Frontal cortex (tissue), 3 donors: ENCODE measurements at regions not wholly inside any gene's neighbourhood (a gene's known extent, or its start where the extent isn't known, plus 50 kb on each side); places are given as distances from the start of the nearest gene placed in this dataset.
A peak's percentile ranks its signal among the peaks of the same experiment; 100 is the strongest.
"Not testable (repeated sequence)": the region's sequence is repeated elsewhere in the genome, so short reads cannot be mapped to it uniquely, and the experiment has no call there.

Source experiments
- DNase-seq, 2 donors: peaks; one replicate each; pipeline ENCODE4 v3.0.0; 2012; ENCODE audit warnings: low spot score in 2 of 2
- FAIRE-seq: peaks from 2 replicates; lab custom pipeline; 2012; peaks lifted over from hg19 to GRCh38; lab: Jason Lieb, UNC
- donor health status: control.
- donor health status: control.
- donor health status: control.

DNA sequence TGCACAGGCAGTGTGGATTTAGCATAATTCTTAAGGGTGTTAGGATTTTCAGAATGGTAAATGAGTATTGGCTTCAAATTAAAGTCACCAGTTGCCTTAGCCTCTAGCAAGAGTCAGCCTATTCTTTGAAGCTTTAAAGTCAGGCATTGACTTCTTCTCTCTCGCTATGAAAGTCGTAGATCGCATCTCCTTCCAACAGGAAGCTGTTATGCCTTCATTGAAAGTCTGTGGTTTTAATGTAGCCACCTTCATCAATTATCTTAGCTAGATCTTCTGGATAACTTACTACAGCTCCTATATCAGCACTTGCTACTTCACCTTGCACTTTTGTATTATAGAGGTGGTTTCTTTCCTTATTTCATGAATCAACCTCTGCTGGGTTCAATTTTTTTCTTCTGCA is 320.2 kb downstream of the PTPRC start:
- FAIRE-seq (no peak), DNase-seq (no peak)

DNA sequence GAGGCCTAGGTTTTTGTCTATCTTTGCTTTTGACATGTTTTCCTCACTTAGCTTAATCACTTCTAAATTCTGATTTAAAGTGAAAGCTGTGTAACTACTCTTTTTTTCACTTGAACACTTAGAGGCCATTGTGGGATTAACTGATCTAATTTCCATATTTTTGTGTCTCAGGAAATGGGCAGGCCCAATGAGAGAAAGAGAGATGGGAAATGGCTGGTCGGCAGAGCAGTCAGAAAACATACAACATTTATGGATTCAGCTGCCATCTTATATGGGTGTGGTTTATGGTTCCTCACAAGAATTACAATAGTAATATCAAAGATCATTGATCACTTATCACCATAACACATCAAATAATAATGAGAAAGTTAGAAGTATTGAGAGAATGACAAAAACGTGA is 320.8 kb downstream of the PTPRC start:
- no peak for FAIRE-seq
- no peak for DNase-seq

DNA sequence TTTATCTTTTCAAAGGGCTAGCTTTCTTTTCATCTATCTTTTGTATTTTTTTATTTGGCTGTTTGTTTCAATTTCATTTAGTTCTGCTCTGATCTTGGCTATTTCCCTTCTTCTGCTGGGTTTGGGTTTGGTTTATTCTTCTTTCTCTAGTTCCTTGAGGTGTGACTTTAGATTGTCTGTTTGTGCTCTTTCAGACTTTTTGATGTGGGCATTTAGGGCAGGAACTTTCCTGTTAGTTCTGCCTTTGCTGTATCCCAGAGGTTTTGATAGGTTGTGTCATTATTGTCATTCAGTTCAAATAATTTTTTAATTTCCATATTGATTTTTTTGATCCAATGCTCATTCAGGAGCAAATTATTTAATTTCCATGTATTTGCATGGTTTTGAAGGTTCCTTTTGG is 325.0 kb downstream of the PTPRC start:
- FAIRE-seq, result not testable (repeated sequence)

DNA sequence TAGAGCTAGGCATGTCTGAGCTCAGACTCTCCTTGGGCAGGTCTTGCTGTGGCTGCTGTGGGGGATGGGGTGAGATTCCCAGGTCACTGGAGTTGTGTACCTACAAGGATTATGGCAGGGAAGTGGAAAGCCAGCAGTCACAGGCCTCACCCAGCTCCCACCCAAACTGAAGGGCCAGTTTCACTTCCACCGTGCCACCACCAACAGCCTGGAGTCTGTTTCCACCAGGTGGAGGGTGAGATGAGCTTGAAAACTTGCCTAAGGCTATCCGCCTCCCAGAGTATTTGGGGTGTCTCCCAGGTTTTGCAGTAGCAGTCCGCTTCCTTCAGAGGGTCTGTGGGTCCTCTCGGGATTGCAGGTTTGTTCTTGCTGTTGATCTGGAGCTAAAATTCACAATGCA is 327.7 kb downstream of the PTPRC start:
- FAIRE-seq (no peak), DNase-seq (no peak)

More for the DNA sequence above, 325.0 kb downstream of the PTPRC start:
- not testable (repeated sequence) for DNase-seq

DNA sequence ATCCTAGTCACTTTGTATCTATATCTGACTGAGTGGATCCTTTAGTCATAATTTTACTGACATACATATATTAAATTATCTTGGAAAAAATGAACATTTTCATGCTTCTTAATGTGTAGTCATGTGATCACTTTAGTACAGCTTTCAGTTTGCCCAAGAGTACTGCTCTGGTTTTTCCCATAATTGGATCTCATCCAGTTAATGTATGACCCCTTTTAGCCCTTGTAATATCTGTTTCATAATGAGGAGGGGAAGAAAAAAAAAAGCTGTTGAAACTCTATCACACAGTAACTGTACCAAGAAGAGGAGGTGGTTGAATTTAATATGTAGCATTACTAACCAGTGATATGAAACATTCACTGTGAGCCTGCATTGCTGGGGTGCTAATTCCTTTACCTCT is 328.7 kb downstream of the PTPRC start:
- FAIRE-seq (no peak), DNase-seq (no peak)

DNA sequence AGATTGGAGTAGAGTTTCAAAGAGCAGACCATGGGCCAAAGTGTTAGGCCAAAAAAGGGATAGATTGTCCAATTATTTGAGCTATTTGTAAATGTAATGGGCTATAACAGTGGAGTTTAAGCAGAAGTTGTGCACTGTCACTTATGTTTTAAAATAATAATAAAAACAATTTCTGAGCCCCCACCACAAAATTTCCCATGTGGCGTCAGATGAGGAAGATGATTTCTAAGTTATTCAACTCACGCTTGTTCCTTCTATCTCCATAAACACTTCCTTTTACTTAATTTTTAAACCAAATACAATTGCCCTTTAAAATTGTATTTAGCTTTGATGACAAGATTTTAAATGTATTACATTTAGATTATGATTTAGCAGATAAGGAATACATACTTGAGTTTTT is 330.0 kb downstream of the PTPRC start:
- FAIRE-seq (no peak), DNase-seq (no peak)

DNA sequence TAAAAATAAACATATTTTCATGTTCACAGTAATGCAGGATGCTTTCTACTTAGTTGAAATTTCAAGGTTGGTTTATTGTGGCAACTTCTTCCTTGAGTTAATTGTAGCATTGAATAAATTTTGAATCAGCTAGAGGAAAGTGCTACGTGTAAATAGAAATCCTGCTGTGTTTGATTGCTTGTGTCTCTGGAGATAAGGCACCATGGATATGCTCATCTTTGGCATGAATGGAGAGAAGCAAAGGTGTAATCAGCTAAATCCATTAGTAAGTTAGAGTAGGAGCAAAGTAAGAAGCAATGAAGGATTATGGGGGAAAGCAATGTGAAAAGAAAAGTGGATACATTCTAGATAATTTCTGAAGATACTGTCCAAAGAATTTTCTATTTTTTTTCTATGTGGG is 331.1 kb downstream of the PTPRC start:
- DNase-seq, result no peak
- FAIRE-seq, result no peak

DNA sequence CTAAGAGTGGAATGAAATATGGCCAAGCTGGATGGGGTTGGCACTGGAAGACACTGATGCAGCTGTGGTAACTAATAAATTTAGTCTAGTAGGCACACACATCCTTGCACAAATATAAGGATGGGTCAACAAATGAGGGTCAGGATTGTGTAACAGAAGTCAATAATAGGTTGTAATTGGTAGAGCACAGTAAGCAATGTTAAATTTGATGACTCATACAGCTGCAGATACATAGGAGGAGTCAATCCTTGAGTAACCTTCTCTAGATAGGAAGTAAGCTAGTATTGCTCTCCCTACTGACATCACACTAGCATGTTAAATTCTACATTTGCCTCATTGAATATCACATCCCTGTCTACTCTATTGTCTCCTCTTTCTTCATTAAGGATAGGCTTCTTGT is 332.1 kb downstream of the PTPRC start:
- no peak for FAIRE-seq
- no peak for DNase-seq

DNA sequence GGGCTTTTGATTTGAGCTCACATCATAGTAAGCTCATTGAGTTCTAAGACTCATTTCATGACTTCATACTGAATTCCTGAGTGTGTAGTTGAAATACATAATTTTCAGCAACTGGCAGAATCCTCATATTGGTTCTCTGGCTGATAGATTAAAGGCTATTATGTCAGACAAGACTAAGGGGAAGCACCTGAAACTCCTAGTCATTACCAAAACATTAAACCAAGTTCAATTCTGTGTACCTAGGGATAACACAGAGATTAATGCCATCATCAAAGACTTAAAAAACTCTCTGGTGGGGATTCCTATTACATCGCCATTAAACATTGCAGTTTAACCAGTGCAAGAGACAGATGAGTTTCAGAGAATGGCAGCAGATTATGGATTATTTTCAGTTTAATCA is 339.1 kb downstream of the PTPRC start:
- DNase-seq, result no peak
- no peak for FAIRE-seq

DNA sequence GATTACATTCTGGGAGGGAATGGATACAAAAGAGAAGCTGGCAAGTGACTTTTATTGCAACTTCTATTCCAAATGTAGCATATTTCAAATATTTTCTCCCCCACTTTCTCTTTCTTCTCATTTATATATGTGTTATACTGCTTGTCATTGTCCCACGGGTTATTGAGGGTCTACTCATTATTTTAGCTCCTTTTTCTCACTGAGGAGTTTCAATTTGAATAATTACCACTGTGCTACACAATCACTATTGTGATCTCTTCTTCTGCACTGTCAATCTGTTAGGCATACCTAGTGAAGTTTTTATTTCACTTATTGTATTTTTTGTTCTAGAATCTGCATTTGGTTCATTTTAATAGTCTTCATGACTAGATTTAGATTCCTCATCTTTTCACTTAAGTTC is 339.7 kb downstream of the PTPRC start:
- DNase-seq (no peak), FAIRE-seq (no peak)

DNA sequence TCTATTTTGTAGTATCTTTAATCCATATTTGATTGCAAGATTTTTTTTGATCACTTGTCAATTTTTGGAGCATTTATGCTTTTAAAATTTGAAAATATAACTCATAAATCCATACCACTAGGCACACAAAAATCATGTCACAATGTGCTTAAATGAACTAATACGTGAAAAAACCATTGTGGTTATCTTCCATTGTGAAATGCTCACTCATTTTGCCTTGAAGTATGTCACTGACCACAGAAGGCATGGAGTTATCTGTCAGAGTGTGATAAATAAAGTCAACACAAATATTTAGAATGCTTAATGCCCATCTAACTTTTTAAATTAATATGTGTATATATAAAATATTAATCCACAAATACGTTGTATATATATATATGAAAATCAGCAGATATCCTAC is 347.2 kb downstream of the PTPRC start:
- DNase-seq, result no peak

DNA sequence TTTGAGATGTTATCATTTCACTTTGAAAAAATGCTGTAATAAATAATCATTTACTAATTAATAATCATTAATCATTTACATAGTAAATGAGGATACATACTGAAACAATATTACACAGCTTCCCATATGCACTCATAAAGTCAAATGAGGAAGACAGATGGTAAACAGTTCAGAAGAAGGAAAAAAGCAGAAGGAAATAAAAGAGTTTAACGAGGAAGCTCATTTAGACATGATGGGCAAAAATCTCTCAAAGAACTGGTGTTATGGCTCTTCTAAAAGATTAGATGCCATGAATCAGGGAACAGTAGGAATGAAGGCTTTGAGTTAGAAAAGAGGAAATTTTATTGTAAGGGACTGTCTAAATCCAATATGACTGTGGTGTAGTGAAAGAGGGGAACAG is 347.6 kb downstream of the PTPRC start:
- FAIRE-seq (peak; percentile 63), DNase-seq (no peak)

More for the DNA sequence above, 347.2 kb downstream of the PTPRC start:
- FAIRE-seq, result no peak

DNA sequence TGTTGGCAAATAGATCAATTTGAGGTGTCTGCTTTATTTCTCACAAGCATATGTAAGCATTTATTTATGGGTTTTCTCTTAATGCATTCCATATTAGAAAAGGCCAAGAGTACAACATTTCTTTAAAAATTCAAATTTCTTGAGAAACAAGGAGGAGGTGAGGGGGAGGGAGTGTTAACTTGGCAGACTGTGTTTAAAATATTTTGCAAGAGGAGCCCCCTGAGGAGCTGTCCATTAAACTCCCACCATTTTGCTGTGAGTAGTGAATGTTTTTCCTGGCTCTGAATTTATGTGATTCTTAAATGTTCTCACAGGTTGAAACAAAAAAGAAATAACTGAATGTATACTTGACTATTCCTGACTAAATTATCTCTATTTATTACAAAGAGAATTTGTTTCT is 363.8 kb downstream of the PTPRC start:
- FAIRE-seq (no peak), DNase-seq (no peak)

DNA sequence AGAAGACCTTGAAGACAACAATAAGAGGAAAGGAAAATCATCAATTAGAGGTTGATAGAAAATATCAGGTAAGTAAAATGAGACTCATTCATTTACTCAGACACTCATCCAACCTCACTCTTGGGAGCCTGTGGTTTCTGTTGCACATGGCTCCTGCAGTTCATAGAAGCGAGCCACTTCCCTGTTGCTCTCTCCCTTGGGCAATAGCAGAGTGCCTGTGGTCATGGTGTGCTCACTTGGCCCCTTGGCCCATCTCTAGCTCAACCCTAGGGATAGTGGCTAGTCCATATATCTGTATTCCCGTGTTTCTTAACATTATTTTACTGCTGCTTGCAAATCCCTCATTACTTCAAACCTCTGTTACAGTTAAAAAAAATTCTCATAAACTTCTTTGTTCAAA is 368.6 kb downstream of the PTPRC start:
- DNase-seq (no peak), FAIRE-seq (no peak)

DNA sequence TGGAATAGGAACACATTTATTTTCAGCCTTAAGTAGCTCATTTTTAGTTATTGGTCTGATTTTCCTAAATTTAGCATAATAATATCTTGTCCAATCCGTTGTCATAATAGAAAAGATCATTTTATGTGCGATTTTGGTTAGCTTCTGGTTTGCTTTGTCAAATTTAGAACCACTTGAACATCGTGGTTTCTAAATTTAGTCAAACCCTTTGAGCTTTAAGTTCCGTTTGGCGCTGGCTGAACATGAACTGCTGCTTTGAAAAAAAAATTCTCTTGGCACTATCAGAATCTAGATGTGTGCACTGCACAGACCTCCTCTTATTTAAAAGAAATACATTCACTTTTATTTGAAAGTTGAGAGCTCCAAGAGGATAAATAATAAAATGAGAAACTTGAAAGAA is 370.6 kb downstream of the PTPRC start:
- no peak for DNase-seq
- FAIRE-seq, result no peak

DNA sequence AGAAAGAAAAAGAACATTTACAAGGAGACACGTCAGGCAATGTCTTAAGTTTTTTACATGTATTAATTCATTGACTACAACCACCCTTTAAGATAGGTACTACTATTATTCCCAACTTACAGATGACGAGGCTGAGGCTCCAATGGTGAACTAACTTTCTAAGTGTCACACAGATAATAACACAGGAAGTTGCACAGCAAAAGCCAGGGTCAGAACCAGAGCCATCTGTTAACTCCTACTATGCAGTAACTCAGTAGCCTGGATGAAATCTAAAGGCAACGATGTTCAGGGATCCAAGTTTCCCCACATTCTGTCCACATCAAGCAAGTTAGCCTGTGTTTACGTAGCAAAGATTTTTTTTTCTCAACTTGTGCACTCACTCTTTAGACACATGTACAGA is 371.7 kb downstream of the PTPRC start:
- FAIRE-seq (no peak), DNase-seq (no peak)

DNA sequence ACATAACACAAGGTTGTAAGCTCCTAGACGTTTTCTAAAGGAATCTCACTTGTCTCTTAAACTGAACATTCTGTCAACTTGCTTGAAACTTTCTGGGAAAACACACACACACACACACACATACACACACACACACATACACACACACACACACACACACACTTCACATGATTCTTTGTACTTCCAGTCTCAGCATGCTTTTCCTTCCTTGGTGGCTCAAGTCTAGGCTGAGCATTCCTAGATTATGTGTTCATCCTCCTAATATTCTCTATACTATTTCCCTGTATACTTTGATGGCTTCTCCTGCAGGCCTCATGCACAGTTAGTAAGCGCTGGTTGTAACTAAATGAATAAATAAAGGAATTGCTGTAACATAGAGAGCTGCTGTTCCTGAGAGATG is 372.1 kb downstream of the PTPRC start:
- DNase-seq (no peak), FAIRE-seq (no peak)

DNA sequence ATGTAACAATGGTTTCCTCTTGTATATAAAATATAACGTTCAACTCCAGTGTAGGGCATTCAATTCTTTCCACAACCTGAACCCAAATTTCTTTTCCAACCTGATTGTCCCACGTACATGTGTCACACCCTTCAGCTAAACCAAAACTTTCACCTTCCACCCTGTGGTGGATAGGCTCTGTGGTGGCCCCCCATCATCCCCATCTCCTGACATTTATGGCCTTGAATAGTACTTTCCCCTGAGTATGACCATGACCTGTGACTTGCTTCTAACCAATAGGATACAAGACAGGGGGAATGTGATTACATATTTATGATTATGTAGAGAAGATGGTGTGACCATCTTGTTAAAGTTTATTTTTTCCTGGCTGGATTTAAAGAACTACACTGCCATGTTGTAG is 377.0 kb downstream of the PTPRC start:
- FAIRE-seq (no peak), DNase-seq (no peak)

DNA sequence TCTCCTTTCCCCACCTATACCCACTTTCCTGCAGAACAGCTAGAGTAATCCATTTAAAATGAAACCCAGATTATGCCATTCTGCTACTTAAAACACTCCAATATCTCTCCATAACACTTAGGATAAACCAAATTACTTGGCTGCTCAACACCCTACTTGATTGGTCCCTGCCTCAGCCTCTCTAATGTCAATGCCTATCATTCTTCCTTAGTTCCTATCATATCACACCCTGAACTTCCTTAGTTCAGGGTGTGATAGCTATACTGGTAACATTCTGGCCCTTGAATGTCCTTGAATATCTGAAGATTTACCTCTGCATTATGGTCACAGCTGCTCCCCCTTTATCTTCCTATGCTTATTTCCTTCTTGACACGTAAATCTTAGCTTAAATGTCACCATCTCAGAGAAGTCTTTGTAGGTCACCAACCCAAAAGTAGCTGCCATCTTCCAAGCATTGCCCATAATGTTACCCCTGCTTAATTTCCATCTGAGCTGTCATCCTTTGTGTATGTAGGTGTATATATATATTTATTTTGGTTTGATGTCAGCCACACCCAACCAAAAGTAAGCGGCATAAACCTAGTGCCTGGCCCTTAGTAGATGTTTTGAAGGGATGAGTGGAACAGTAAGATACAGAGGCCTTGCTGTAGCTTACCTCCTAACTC is 379.8 kb downstream of the PTPRC start:
- no peak for FAIRE-seq
- DNase-seq, result no peak

DNA sequence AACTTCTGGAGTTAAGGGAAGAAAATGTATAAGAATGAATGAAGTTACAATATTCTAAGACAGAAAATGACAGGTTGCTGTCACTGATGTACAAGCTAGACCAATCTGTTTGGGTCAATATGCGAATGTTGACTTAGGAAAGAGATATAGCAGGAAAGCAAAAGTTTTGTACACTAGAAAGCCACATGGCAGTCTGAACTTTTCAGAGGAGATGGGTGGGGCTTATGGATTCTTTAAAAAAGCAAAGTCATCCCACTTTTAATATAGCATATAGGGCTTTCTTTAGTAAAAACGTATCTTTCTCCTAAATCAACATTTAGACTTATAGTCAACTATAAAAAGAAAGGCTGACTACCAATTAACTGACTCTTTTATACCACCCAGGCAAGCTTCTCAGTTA is 381.2 kb downstream of the PTPRC start:
- FAIRE-seq (no peak), DNase-seq (no peak)

DNA sequence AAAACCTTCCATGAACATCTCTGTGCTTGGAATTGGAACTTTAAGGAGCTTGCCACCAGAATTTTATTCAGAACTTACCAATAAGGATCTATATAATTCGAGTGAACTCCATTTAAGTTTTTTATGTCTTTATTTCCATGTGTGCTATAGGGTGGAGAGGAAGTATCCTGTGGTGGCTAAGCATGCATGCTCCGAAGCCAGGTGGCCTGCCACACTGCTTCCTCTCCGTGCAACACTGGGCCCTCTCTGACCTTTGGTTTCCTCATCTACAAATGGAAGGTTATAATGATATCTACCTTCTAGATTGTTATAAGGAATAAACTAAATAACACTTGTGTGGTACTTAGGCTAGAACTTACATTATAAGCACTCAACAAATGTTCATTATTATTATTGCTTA is 382.1 kb downstream of the PTPRC start:
- DNase-seq, result no peak
- no peak for FAIRE-seq

DNA sequence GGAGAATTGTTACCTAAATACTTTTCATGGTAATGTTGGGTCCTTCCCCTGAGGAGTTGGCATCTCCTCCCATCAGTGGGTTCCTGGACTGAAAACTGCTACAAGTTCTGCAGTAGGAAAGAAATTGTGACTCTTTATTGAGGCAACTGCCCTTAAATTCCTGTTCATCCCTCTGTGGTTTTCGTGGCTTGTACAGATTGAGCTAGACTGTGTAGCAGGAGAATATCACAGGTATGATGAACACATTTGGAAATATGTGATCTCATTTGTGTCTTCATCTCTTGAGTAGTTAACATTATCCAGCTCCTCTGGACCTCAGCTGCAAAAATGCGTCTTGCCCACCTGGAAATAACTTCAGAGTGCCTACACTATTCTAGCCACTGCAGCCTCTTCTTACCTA is 390.6 kb downstream of the PTPRC start:
- DNase-seq (no peak), FAIRE-seq (no peak)

DNA sequence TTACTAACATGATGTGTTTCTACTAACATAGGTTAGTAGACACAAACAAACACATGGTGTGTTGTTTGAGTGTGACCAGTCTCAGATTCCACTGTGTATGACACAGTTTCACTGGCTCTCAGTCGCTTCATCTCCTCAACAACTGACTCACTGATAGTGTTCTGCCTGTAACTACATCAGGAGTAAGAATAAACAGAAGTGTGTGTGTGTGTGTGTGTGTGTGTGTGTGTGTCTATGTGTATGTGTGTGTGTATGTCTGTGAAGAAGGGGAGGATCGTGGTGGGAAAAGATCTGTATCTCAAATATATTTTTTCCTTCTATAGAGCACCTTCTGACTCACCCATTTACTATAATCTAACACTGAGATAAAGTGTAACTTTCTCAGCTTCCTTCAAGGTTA is 391.0 kb downstream of the PTPRC start:
- FAIRE-seq (no peak), DNase-seq (no peak)
